COLO829 (cell line): ENCODE measurements at regions not wholly inside any gene's neighbourhood (a gene's known extent, or its start where the extent isn't known, plus 50 kb on each side); places are given as distances from the start of the nearest gene placed in this dataset.

Source experiments
- DNase-seq: peaks from one replicate; pipeline ENCODE4 v3.0.0; 2012; ENCODE audit warnings: low spot score

GRCh38 chr2:188219541-188219940, 72.1 kb upstream of the GULP1 start:
- no peak for DNase-seq

- DNase-seq, result no peak
These were observed 71.1 kb upstream of the GULP1 start for GRCh38 chr2:188220535-188220934.

GRCh38 chr2:188227713-188228112, 64.0 kb upstream of the GULP1 start:
- DNase-seq, result no peak

- no peak for DNase-seq
These were observed 56.3 kb upstream of the GULP1 start for GRCh38 chr2:188235364-188235763.

- no peak for DNase-seq
These were observed 53.3 kb upstream of the GULP1 start for GRCh38 chr2:188238386-188238785.
